ENCODE measurements at regions not wholly inside any gene's neighbourhood (a gene's known extent, or its start where the extent isn't known, plus 50 kb on each side); places are given as distances from the start of the nearest gene placed in this dataset.

GRCh38 chr7:145732521-145732920, 384.1 kb upstream of the CNTNAP2 start:
- no peak for TF ChIP-seq TAF1 (IDR thresholded peaks at IDR 0.05; ENCODE audit: low read depth)
- no peak for TF ChIP-seq REST (IDR thresholded peaks at IDR 0.05; ENCODE audit: low read depth)
- TF ChIP-seq RAD21 (IDR thresholded peaks at IDR 0.05; ENCODE audit: low read depth): no peak

All from Ishikawa (cell line).